Skeletal muscle tissue (tissue), 3 donors: ENCODE measurements at regions not wholly inside any gene's neighbourhood (a gene's known extent, or its start where the extent isn't known, plus 50 kb on each side); places are given as distances from the start of the nearest gene placed in this dataset.

Experiments
- H3K27ac ChIP-seq: one replicate; pipeline ENCODE4 v1.7.0; 2013; ENCODE audit warnings: mild to moderate bottlenecking, low read depth, low read length, inconsistent platforms
- H3K27me3 ChIP-seq, 3 donors: one replicate each; pipeline ENCODE4 v1.7.0; 2013; ENCODE audit warnings: low read length in 3 of 3; ENCODE audit not compliant: control insufficient read depth in 3 of 3, insufficient read depth in 3 of 3
- H3K36me3 ChIP-seq, 3 donors: one replicate each; pipeline ENCODE4 v1.7.0; 2013; ENCODE audit warnings: low read length in 3 of 3; ENCODE audit not compliant: control insufficient read depth in 3 of 3, insufficient read depth in 3 of 3
- H3K4me1 ChIP-seq, 3 donors: one replicate each; pipeline ENCODE4 v1.7.0; 2013; ENCODE audit warnings: low read length in 3 of 3, mild to moderate bottlenecking in 3 of 3; ENCODE audit not compliant: control insufficient read depth in 3 of 3, insufficient read depth in 3 of 3
- H3K4me3 ChIP-seq, 3 donors: one replicate each; pipeline ENCODE4 v1.7.0; 2013; ENCODE audit warnings: low read length in 3 of 3
- H3K9ac ChIP-seq, 3 donors: one replicate each; pipeline ENCODE4 v1.7.0; 2013; ENCODE audit warnings: low read length in 3 of 3, mild to moderate bottlenecking in 3 of 3, moderate library complexity in 2 of 3, low read depth in 1 of 3
- H3K9me3 ChIP-seq, 3 donors: one replicate each; pipeline ENCODE4 v1.7.0; 2013; ENCODE audit warnings: low read length in 3 of 3; ENCODE audit not compliant: control insufficient read depth in 3 of 3
- donor health status: Osteomylitis.

DNA sequence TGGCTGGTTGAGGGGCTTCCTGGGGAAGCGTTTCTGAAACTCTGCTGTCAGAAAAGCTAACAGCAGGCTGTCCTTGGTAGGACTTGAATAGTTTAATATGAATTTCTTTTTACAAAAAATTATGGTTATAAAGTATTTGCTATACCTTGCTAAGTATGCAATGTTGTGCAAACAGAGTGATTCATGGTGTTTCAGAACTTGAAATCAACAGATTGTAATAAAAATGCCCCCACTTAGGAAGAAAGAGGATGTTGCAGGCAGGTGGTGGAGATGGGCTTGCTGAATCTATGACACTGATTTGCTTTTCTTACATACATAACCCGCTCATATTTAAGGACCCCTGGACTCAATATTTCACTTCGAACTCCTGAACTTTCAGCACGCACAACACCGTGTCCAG is 211.6 kb downstream of the THBS2 start:
- Histone ChIP-seq H3K9me3 (no peaks in the 10 kb centered on the region), H3K9ac (no peak overlapping the region), H3K27ac (no peak overlapping the region), H3K4me3 (no peak overlapping the region), H3K27me3 (no peaks in the 10 kb centered on the region), H3K4me1 (peaks cover 8 to 10% (median 9%) of the 10 kb centered on the region in 3 donors), H3K36me3 (no peaks in the 10 kb centered on the region)

DNA sequence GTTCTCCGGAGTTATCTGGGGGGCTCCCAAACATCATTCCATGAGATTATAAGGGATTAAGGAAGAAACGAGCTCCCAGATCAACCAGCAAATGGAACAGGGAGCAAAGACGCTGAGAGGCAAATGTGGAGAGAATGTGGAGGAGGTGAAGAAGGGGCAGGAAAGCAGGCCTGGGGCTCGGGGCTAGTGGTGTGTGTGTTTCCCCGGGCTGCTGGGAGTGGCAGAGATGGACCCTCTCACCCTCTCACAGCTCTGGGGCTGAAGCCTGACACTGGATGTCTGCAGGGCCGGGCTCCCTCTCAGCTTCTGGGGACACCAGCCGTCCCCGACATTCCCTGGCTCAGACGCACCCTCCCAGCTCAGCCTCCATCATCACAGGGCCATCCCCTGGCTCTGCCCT is 212.6 kb downstream of the THBS2 start:
- Histone ChIP-seq H3K9me3 (no peaks in the 10 kb centered on the region), H3K27ac (no peak overlapping the region), H3K36me3 (no peaks in the 10 kb centered on the region), H3K4me3 (no peak overlapping the region), H3K27me3 (no peaks in the 10 kb centered on the region), H3K4me1 (peaks cover 0 to 6% (median 3%) of the 10 kb centered on the region in 3 donors), H3K9ac (no peak overlapping the region)

DNA sequence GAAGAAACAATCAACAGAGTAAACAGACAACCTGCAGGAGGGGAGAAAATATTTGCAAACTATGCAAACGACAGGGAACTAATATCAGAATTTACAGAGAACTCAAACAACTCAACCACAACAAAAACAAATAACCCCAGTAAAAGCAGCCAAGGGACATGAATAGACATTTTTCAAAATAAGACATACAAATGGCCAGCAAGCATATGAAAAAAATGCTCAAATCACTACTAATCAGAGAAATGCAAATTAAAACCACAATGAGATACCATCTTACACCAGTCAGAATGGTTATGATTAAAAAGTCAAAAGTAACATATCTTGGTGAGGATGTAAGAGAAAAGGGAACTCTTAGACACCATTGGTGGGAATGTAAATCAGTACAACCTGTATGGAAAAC is 215.0 kb downstream of the THBS2 start:
- Histone ChIP-seq H3K36me3 (no peaks in the 10 kb centered on the region), H3K27me3 (peaks cover 0 to 2% (median 0%) of the 10 kb centered on the region in 3 donors), H3K27ac (no peak overlapping the region), H3K4me1 (peaks cover 0 to 4% (median 0%) of the 10 kb centered on the region in 3 donors), H3K9ac (no peak overlapping the region), H3K9me3 (no peaks in the 10 kb centered on the region), H3K4me3 (no peak overlapping the region)

DNA sequence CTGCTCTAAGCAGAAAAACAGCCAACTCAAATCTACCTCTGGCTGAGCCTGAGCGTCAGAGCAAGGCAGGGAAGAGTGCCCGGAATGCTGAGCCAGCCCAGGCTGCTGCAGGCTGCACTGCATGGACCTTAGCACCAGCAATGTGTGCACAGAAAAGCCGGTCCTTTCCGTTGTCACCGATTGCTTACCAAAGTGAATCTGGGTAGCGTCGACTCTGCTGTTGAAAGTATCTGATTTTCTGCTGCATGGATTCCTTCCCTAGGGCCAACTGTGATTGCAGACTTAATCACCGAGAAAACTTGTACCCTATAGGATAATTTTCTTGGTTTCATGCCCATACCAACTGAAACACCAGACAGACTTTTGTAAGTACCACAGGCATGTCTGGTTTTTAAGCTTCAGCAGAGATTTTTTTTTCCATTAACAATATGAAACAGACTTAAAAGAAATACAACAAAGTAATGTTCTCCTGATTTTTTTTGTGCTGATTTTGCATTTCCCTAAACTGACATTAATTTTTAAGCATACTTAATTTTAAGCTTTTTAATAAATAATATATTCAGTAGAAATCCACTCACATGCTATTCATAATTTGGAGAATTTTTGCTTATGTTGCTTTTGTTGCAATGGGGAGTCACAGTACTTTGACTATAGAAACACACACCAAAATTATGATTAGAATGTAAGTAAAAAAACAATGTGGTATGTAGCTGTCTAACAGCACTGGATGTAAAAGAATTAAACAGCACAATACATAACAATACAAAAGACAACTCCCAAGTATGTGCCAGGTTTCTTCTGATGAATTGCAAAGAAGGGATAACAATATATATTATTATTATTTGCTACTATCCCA is 218.0 kb downstream of the THBS2 start:
- no peak overlapping the region for H3K4me3 ChIP-seq
- no peak overlapping the region for H3K9ac ChIP-seq
- no peak overlapping the region for H3K27ac ChIP-seq
- peaks cover 0 to 2% (median 0%) of the 10 kb centered on the region in 3 donors for H3K27me3 ChIP-seq
- H3K9me3 ChIP-seq: no peaks in the 10 kb centered on the region
- H3K36me3 ChIP-seq: no peaks in the 10 kb centered on the region
- H3K4me1 ChIP-seq: peaks cover 0 to 4% (median 0%) of the 10 kb centered on the region in 3 donors

DNA sequence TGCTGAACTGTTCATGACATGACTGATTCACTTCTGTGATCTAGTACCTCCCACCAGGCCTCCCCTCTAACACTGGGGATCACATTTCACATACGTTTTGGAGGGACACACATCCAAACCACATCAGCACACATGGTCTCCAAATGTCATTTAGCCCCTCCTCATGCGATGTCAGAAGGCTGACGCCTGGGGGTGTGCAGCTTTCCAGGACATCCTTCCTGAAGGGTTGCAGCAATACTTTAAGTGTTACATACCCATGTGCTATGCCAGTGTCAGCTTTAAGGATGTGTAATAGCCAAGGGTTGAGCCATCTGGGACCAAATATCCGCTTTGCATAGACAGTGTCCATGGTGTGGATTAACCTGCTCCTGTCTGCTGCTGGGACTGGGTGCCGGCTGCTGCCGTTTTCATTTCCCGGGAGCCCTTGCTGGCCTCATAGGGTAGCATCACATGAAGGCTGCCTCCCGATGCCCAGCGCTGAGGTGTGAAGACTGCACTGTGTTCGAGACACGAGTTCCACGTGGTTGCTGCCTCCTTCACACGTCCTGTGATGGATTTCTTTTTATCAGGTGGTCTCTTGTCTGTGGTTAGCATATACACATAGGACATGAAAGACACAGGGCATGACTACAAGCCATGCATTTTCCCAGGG is 219.0 kb downstream of the THBS2 start:
- Histone ChIP-seq H3K27ac (no peak overlapping the region), H3K4me1 (peaks cover 0 to 4% (median 0%) of the 10 kb centered on the region in 3 donors), H3K9me3 (no peaks in the 10 kb centered on the region), H3K36me3 (no peaks in the 10 kb centered on the region), H3K4me3 (no peak overlapping the region), H3K27me3 (peaks cover 0 to 2% (median 0%) of the 10 kb centered on the region in 3 donors), H3K9ac (no peak overlapping the region)

DNA sequence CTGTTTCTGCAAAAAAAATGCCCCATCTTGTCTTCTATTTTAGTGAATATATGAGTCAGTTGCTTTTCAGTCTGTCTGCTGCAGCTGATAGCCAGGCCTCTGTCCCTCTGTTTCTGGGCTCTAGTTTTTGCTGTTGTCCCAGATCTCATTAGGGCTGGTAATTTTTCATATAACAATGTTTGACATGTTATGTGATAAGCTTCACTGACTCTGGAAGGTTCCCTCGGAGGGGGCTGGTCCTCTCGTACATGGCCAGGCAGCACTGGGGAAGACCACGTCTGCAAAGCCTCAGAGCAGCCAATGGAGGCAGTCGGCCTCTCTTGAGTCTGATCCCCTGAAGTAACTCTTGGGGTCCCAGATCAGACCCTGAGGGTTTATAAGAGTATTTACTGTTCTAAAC is 223.8 kb downstream of the THBS2 start:
- Histone ChIP-seq H3K27me3 (peaks cover 0 to 2% (median 0%) of the 10 kb centered on the region in 3 donors), H3K4me1 (peaks cover 0 to under 1% (median 0%) of the 10 kb centered on the region in 3 donors), H3K9ac (no peak overlapping the region), H3K27ac (no peak overlapping the region), H3K36me3 (no peaks in the 10 kb centered on the region), H3K4me3 (no peak overlapping the region), H3K9me3 (no peaks in the 10 kb centered on the region)

DNA sequence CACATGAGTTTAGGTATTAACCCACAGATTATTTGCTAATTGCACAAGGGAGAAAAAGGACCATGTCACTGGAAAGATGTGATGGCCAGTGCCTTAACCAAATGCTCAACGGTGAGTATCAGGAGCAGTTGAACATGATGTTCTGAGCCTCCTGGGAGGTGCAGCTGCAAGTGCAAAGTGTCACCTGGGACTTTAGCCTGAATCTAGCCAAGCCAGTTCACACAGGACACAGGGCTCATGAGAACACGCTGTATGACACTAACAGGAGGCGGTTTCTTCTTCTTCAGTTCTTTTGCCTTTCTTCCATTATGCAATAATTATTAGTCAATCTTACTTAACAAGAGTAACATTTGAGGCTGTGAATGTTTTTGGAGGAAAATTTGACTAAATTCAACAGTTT is 225.3 kb downstream of the THBS2 start:
- Histone ChIP-seq H3K4me1 (no peaks in the 10 kb centered on the region), H3K27me3 (no peaks in the 10 kb centered on the region), H3K36me3 (no peaks in the 10 kb centered on the region), H3K27ac (no peak overlapping the region), H3K9me3 (no peaks in the 10 kb centered on the region), H3K9ac (no peak overlapping the region), H3K4me3 (no peak overlapping the region)

DNA sequence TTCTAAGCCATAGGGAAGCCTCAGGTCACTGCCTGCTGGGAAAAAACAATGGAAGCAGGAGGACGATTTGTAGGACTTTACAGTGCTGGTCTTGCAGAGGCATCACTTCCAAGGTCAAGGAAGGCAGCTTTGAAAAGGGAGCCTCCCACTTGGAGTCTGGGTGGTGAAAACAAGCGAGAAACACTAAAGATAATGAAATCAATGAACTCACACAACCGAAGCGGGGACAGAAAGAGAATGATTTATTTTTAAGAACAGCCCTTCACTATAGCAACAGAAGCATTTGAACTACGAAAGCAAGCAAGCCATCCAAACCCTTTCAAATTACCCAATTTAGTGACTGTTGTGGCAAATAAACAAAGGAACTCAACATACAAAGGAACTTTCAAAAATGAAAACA is 227.5 kb downstream of the THBS2 start:
- Histone ChIP-seq H3K36me3 (no peaks in the 10 kb centered on the region), H3K27me3 (peaks cover 0 to under 1% (median 0%) of the 10 kb centered on the region in 3 donors), H3K9me3 (no peaks in the 10 kb centered on the region), H3K9ac (no peak overlapping the region), H3K4me1 (no peaks in the 10 kb centered on the region), H3K4me3 (no peak overlapping the region), H3K27ac (no peak overlapping the region)

DNA sequence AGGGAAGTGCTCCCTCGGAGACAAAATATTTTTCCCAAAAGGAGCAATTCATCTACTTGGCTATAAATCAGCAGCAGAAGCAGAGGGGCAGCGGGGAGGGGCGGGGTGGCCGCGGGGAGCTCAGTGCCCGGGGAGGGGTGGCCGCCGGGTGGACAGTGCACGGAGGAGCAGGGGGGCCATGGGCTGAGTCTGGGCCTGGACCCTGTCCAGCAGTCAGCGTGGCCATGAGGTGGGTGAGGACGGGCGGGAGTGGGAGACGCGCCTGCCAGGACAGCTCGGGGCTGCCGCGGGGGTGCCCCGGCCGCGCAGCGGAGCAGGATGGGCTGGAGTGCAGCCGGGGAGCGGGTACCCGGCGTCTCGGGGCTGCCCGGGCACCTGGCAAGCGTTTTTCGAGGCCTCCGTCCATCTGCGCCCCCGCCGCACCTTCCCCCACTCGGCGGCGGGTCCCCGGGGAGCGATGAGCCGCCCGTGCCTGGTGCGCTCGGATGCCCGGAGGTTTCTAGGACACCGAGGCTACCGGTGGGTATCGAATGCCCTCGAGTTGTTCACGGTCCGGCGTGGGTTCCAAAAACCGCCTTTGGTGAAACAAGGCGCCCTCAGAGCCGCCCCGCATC is 229.5 kb downstream of the THBS2 start:
- H3K4me3 ChIP-seq: no peak overlapping the region
- no peaks in the 10 kb centered on the region for H3K36me3 ChIP-seq
- no peaks in the 10 kb centered on the region for H3K9me3 ChIP-seq
- H3K4me1 ChIP-seq: no peaks in the 10 kb centered on the region
- no peak overlapping the region for H3K9ac ChIP-seq
- H3K27me3 ChIP-seq: peaks cover 0 to 10% (median 3%) of the 10 kb centered on the region in 3 donors
- H3K27ac ChIP-seq: no peak overlapping the region
